B cell (primary cell): ENCODE measurements at regions not wholly inside any gene's neighbourhood (a gene's known extent, or its start where the extent isn't known, plus 50 kb on each side); places are given as distances from the start of the nearest gene placed in this dataset.

Experiments
- ATAC-seq: fragments of 200-7000 bp; cut with Tn5 transposase; one replicate; pipeline ENCODE4 v1.10.0; 2021; ENCODE audit warnings: low read depth, mild to moderate bottlenecking, moderate number of reproducible peaks, moderate library complexity
- CTCF ChIA-PET: fragments of 350-600 bp; sonication (Branson Sonifier 250); formaldehyde crosslinking; loops from one replicate; lab custom pipeline; 2021; ENCODE audit warnings: antibody characterized with exemption, inconsistent platforms; lab: Charles Lee
- POLR2A ChIA-PET: fragments of 350-600 bp; sonication (Branson Sonifier 250); formaldehyde crosslinking; loops from one replicate; lab custom pipeline; 2021; ENCODE audit warnings: antibody characterized with exemption; lab: Charles Lee
- DNase-seq: peaks from one replicate; pipeline ENCODE4 v3.0.0; 2013
- H2AFZ ChIP-seq: 2 replicates; pipeline ENCODE4 v1.6.1; 2012; ENCODE audit warnings: mild to moderate bottlenecking, low read depth, low read length; ENCODE audit not compliant: insufficient read depth, poor library complexity, severe bottlenecking
- H3K27ac ChIP-seq, 2 donors: 1 replicate in 1 of 2; 2 replicates in 1 of 2; pipeline ENCODE4 v1.5.1; 2012 to 2013; ENCODE audit warnings: low read length in 2 of 2, mild to moderate bottlenecking in 2 of 2, moderate library complexity in 1 of 2
- H3K27me3 ChIP-seq, 4 experiments: fragments of 200-600 bp in 1 of 4; sonication (generic) in 1 of 4; replicated peaks in 1 of 4; 1 replicate in 2 of 4; 2 replicates in 2 of 4; pipeline versions ENCODE4 v1.6.1 to v1.7.0; 2013 to 2016; ENCODE audit warnings: low read length in 3 of 4, mild to moderate bottlenecking in 2 of 4, mixed read lengths in 1 of 4, moderate library complexity in 1 of 4; ENCODE audit not compliant: insufficient read depth in 4 of 4, control insufficient read depth in 3 of 4; ENCODE audit errors: control extremely low read depth in 1 of 4
- H3K36me3 ChIP-seq, 2 experiments: replicated peaks in 1 of 2; 1 replicate in 1 of 2; 2 replicates in 1 of 2; pipeline versions ENCODE4 v1.6.1 to v1.7.1; 2013; ENCODE audit warnings: low read length in 1 of 2; ENCODE audit not compliant: insufficient read depth in 2 of 2, control insufficient read depth in 1 of 2; ENCODE audit errors: control extremely low read depth in 1 of 2, extremely low read depth in 1 of 2
- H3K4me1 ChIP-seq, 2 donors: fragments of 200-600 bp in 1 of 2; sonication (generic) in 1 of 2; 1 replicate in 1 of 2; 2 replicates in 1 of 2; pipeline versions ENCODE4 v1.5.1 to v1.6.1; 2013 to 2017; ENCODE audit warnings: low read length in 2 of 2; ENCODE audit not compliant: control insufficient read depth in 2 of 2, insufficient read depth in 2 of 2
- H3K4me2 ChIP-seq: replicated peaks from 2 replicates; pipeline ENCODE3; 2012; ENCODE audit warnings: mild to moderate bottlenecking, low read depth, low read length; ENCODE audit not compliant: poor library complexity, severe bottlenecking
- H3K4me3 ChIP-seq, 5 experiments: fragments of 200-600 bp in 1 of 5; sonication (generic) in 1 of 5; 1 replicate in 3 of 5; 2 replicates in 2 of 5; pipeline versions ENCODE4 v1.5.1 to v1.7.0; 2011 to 2016; ENCODE audit warnings: low read length in 4 of 5, mild to moderate bottlenecking in 4 of 5, low read depth in 2 of 5, control low read depth in 1 of 5, moderate library complexity in 1 of 5; ENCODE audit not compliant: insufficient read depth in 1 of 5; ENCODE audit errors: control extremely low read depth in 1 of 5, extremely low read depth in 1 of 5
- H3K79me2 ChIP-seq: fragments of 200-600 bp; sonication (generic); one replicate; pipeline ENCODE4 v1.6.0; 2016; ENCODE audit warnings: low read length; ENCODE audit not compliant: control insufficient read depth, insufficient read depth
- H3K9ac ChIP-seq: fragments of 200-600 bp; sonication (generic); 2 replicates; pipeline ENCODE4 v1.6.1; 2017; ENCODE audit warnings: mild to moderate bottlenecking, low read length, moderate library complexity
- H3K9me3 ChIP-seq, 3 donors: one replicate each; pipeline versions ENCODE4 v1.6.1 to v1.7.1; 2013; ENCODE audit warnings: low read length in 2 of 3; ENCODE audit not compliant: control insufficient read depth in 2 of 3, insufficient read depth in 1 of 3; ENCODE audit errors: control extremely low read depth in 1 of 3
- H4K20me1 ChIP-seq: 2 replicates; pipeline ENCODE4 v1.6.0; 2012; ENCODE audit warnings: mild to moderate bottlenecking, low read length; ENCODE audit not compliant: insufficient read depth, control insufficient read depth, poor library complexity, severe bottlenecking
- H3K27ac Mint-ChIP-seq: one replicate; pipeline ENCODE4 v1.8.0; 2021; ENCODE audit warnings: mixed read lengths
- H3K27me3 Mint-ChIP-seq: one replicate; pipeline ENCODE4 v1.8.0; 2021; ENCODE audit warnings: mixed read lengths
- H3K4me1 Mint-ChIP-seq: one replicate; pipeline ENCODE4 v1.8.0; 2021; ENCODE audit warnings: mixed read lengths
- H3K4me3 Mint-ChIP-seq: one replicate; pipeline ENCODE4 v1.8.0; 2021; ENCODE audit warnings: mixed read lengths
- H3K9me3 Mint-ChIP-seq: one replicate; pipeline ENCODE4 v1.8.0; 2022; ENCODE audit warnings: mixed read lengths; ENCODE audit not compliant: insufficient read depth
- CTCF ChIP-seq: fragments of 200-600 bp; IDR thresholded peaks from one replicate; pipeline ENCODE4 v1.8.0; 2022; ENCODE audit warnings: antibody characterized with exemption, mild to moderate bottlenecking
- EZH2 ChIP-seq: IDR thresholded peaks from 2 replicates; pipeline ENCODE4 v1.6.1; 2012; ENCODE audit warnings: borderline replicate concordance, low read depth, mild to moderate bottlenecking, moderate library complexity, low read length; ENCODE audit not compliant: insufficient read depth, poor library complexity, severe bottlenecking
- WGBS: methylation state at CpG from one replicate; pipeline ENCODE4 v1.1.5; 2013; ENCODE audit warnings: missing lambda C conversion rate; ENCODE audit not compliant: insufficient coverage; 5-methylcytosine and 5-hydroxymethylcytosine counted together
- intact Hi-C: fragments of 100-400 bp; cut with micrococcal nuclease; formaldehyde crosslinking; loops from one replicate; pipeline ENCODE4 v1.10.0; 2022

- no peaks in the 10 kb centered on the region for H3K9me3 Mint-ChIP-seq
- Histone ChIP-seq H3K4me1 (no peaks in the 10 kb centered on the region), H2AFZ (no peak overlapping the region), H3K4me3 (no peak overlapping the region), H3K27ac (no peak overlapping the region), H4K20me1 (no peaks in the 10 kb centered on the region), H3K4me2 (no peak overlapping the region), H3K79me2 (no peaks in the 10 kb centered on the region), H3K36me3 (no peaks in the 10 kb centered on the region), H3K9ac (no peak overlapping the region), H3K9me3 (no peaks in the 10 kb centered on the region), H3K27me3 (no peaks in the 10 kb centered on the region)
- intact Hi-C loops, result no loop called here
- peaks cover 18% of the 10 kb centered on the region for H3K27me3 Mint-ChIP-seq
- ChIA-PET POLR2A (no interaction called here), CTCF (no interaction called here)
- no peak for ATAC-seq
- no peak overlapping the region for H3K4me3 Mint-ChIP-seq
- H3K4me1 Mint-ChIP-seq, result peaks cover 5% of the 10 kb centered on the region
- DNase-seq, result no peak
- no CpG with 5 or more reads among the region's 3 CpGs for WGBS
- no peak for TF ChIP-seq CTCF
- no peak for TF ChIP-seq EZH2
- no peak overlapping the region for H3K27ac Mint-ChIP-seq
These were observed 61.6 kb upstream of the PDGFRA start for GRCh38 chr4:54167508-54167907.

GRCh38 chr4:54169176-54169575 is 59.9 kb upstream of the PDGFRA start:
- no peak overlapping the region for H3K27ac Mint-ChIP-seq
- Histone ChIP-seq H3K9me3 (no peaks in the 10 kb centered on the region), H3K27ac (no peak overlapping the region), H3K27me3 (no peaks in the 10 kb centered on the region), H3K4me1 (no peaks in the 10 kb centered on the region), H3K36me3 (no peaks in the 10 kb centered on the region), H2AFZ (no peak overlapping the region), H4K20me1 (no peaks in the 10 kb centered on the region), H3K9ac (no peak overlapping the region), H3K4me2 (no peak overlapping the region), H3K79me2 (no peaks in the 10 kb centered on the region), H3K4me3 (no peak overlapping the region)
- ChIA-PET CTCF (no interaction called here), POLR2A (no interaction called here)
- 57% methylated on average over 1 of the region's 2 CpGs for WGBS
- peaks cover 18% of the 10 kb centered on the region for H3K27me3 Mint-ChIP-seq
- DNase-seq (no peak), ATAC-seq (no peak)
- TF ChIP-seq CTCF, result no peak
- no peak for TF ChIP-seq EZH2
- H3K4me3 Mint-ChIP-seq, result no peak overlapping the region
- peaks cover 5% of the 10 kb centered on the region for H3K4me1 Mint-ChIP-seq
- intact Hi-C loops, result no loop called here
- H3K9me3 Mint-ChIP-seq, result no peaks in the 10 kb centered on the region
